Stimulated activated CD4-positive, alpha-beta T cell treated with anti-CD3 and anti-CD28 coated beads, Interleukin-2, amount 100 ng/mL, for 24 hours (primary cell): ENCODE measurements at regions not wholly inside any gene's neighbourhood (a gene's known extent, or its start where the extent isn't known, plus 50 kb on each side); places are given as distances from the start of the nearest gene placed in this dataset.
"Not testable (repeated sequence)": the region's sequence is repeated elsewhere in the genome, so short reads cannot be mapped to it uniquely, and the experiment has no call there.

Source experiments
- DNase-seq, 2 donors: peaks; one replicate each; pipeline ENCODE4 v3.0.0-alpha.2; 2020

GRCh38 chr6:134550604-134551003 is 232.7 kb upstream of the SGK1 start:
- DNase-seq, result no peak

GRCh38 chr6:134549854-134550253 is 231.9 kb upstream of the SGK1 start:
- no peak for DNase-seq

GRCh38 chr6:134546962-134547645 is 229.2 kb upstream of the SGK1 start:
- no peak for DNase-seq

GRCh38 chr6:134544737-134545136 is 226.8 kb upstream of the SGK1 start:
- no peak for DNase-seq

GRCh38 chr6:134543128-134543527 is 225.2 kb upstream of the SGK1 start:
- DNase-seq, result no peak

- DNase-seq, result no peak
Observed at GRCh38 chr6:134541001-134541400, 223.1 kb upstream of the SGK1 start.

GRCh38 chr6:134539865-134540323 is 222.0 kb upstream of the SGK1 start:
- no peak for DNase-seq

- DNase-seq, result not testable (repeated sequence)
Observed at GRCh38 chr6:134537765-134538164, 219.9 kb upstream of the SGK1 start.

GRCh38 chr6:134537146-134537555 is 219.2 kb upstream of the SGK1 start:
- no peak for DNase-seq

- DNase-seq, result no peak
Observed at GRCh38 chr6:134535831-134536230, 217.9 kb upstream of the SGK1 start.

GRCh38 chr6:134534708-134535149 is 216.8 kb upstream of the SGK1 start:
- no peak for DNase-seq

- DNase-seq, result no peak
Observed at GRCh38 chr6:134533991-134534390, 216.1 kb upstream of the SGK1 start.

- DNase-seq, result no peak
Observed at GRCh38 chr6:134532694-134533624, 215.0 kb upstream of the SGK1 start.

- no peak for DNase-seq
Observed at GRCh38 chr6:134531611-134532010, 213.7 kb upstream of the SGK1 start.

- no peak for DNase-seq
Observed at GRCh38 chr6:134531188-134531551, 213.3 kb upstream of the SGK1 start.

GRCh38 chr6:134529921-134530320 is 212.0 kb upstream of the SGK1 start:
- DNase-seq, result no peak

GRCh38 chr6:134529305-134529704 is 211.4 kb upstream of the SGK1 start:
- no peak for DNase-seq

- DNase-seq, result no peak
Observed at GRCh38 chr6:134527108-134527787, 209.3 kb upstream of the SGK1 start.

GRCh38 chr6:134525190-134525868 is 207.4 kb upstream of the SGK1 start:
- DNase-seq, result no peak

- no peak for DNase-seq
Observed at GRCh38 chr6:134523903-134524650, 206.2 kb upstream of the SGK1 start.

GRCh38 chr6:134523051-134523450 is 205.1 kb upstream of the SGK1 start:
- DNase-seq, result no peak

- no peak for DNase-seq
Observed at GRCh38 chr6:134521116-134521501, 203.2 kb upstream of the SGK1 start.
